Sigmoid colon (tissue), 4 donors: ENCODE measurements at regions not wholly inside any gene's neighbourhood (a gene's known extent, or its start where the extent isn't known, plus 50 kb on each side); places are given as distances from the start of the nearest gene placed in this dataset.

Experiments used
- CTCF ChIP-seq, 4 experiments: fragments of 450-650 bp in 3 of 4; fragments of 200-600 bp in 1 of 4; IDR thresholded peaks; one replicate each; pipeline ENCODE4 v1.5.1; 2016 to 2019; ENCODE audit warnings: antibody characterized with exemption in 4 of 4, mild to moderate bottlenecking in 3 of 4, moderate library complexity in 2 of 4
- EP300 ChIP-seq, 4 donors: sonication (generic); formaldehyde crosslinking; IDR thresholded peaks; one replicate each; pipeline ENCODE4 v1.6.1; 2017; ENCODE audit warnings: antibody characterized with exemption in 4 of 4
- POLR2A ChIP-seq, 2 donors: fragments of 450-650 bp; IDR thresholded peaks; one replicate each; pipeline ENCODE4 v1.6.1; 2016; ENCODE audit warnings: antibody characterized with exemption in 2 of 2, mild to moderate bottlenecking in 2 of 2, moderate library complexity in 2 of 2
- POLR2AphosphoS5 ChIP-seq, 4 donors: sonication (generic); formaldehyde crosslinking; IDR thresholded peaks; one replicate each; pipeline ENCODE4 v1.6.1; 2017; ENCODE audit warnings: antibody characterized with exemption in 4 of 4

- no peak for TF ChIP-seq CTCF (IDR thresholded peaks at IDR 0.05)
- no peak for TF ChIP-seq EP300 (IDR thresholded peaks at IDR 0.05)
- no peak for TF ChIP-seq POLR2A (IDR thresholded peaks at IDR 0.05)
- TF ChIP-seq POLR2AphosphoS5 (IDR thresholded peaks at IDR 0.05): no peak
These were observed 518.0 kb upstream of the TBX3 start for GRCh38 chr12:115201966-115202365.
